GM18868 (cell line): ENCODE measurements at regions not wholly inside any gene's neighbourhood (a gene's known extent, or its start where the extent isn't known, plus 50 kb on each side); places are given as distances from the start of the nearest gene placed in this dataset.
"Not testable (repeated sequence)": the region's sequence is repeated elsewhere in the genome, so short reads cannot be mapped to it uniquely, and the experiment has no call there.

ENCODE experiments used
- ATAC-seq: cut with Tn5 transposase; IDR thresholded peaks from one replicate; pipeline ENCODE4 v1.9.1; 2021; ENCODE audit warnings: mild to moderate bottlenecking, moderate library complexity; ENCODE audit not compliant: unreplicated experiment

- ATAC-seq = no peak
These were observed 191.3 kb upstream of the NREP start for GRCh38 chr5:111948092-111948841.

DNA sequence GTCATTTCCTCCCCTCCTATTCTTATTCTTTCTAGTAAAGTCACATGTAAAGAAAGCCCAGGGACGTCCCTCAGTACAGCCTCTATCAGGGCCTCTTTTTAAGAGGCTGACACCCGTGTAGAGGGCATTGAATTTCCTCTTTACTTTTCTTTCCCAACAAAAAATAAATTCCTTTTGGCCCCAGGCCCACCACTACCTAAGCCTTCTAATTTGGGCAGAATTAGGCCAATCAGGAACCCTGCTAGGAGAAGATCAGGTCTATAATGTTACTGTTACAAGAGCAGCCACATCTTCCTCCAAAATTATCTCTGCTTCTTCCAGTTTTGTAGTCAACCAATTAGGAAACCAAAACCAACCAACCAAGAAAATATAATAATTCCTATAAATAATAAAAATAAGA lies 189.6 kb upstream of the NREP start:
- ATAC-seq = no peak

DNA sequence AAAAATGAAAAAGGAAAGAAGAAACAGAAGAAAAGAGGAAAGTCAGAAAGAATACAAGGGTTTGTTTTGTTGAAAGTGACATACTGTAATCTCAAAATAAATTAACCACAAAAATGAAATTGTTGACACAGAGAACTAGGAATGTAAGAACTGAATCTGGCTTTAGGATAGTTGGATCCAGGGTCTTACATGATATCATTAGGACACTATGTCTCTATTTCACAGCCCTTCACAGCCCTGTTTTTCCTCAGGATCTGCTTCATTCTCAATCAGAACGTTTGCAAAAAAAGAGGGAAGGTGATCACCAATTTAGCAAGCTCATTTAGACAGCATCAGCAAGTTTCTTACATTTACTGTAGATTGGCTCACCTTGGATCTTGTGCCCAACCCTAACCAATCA lies 188.5 kb upstream of the NREP start:
- no peak for ATAC-seq

- ATAC-seq = peak; percentile 57
These were observed 185.8 kb upstream of the NREP start for GRCh38 chr5:111942661-111943401.

GRCh38 chr5:111942201-111942600 lies 185.2 kb upstream of the NREP start:
- ATAC-seq = peak; percentile 69

DNA sequence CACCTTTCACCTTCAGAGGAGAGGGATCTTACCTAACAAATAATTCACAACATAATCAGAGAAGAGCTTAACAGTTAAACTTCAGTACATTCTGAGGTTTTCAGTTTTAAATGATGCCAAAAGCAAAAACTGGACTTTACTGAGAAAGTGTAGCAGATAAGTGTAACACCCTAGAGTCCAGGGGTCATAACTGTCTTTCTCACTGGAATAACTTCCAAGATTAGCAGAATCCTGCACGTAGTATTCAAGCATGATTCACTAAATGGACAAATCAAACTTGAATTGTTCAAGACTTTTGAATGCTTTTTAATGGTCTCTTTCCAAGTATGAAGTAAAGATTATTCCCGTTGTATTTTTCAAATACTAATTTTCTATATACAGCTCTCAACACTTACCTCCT lies 180.1 kb upstream of the NREP start:
- ATAC-seq = no peak

GRCh38 chr5:111935835-111936234 lies 178.8 kb upstream of the NREP start:
- no peak for ATAC-seq

- no peak for ATAC-seq
These were observed 178.0 kb upstream of the NREP start for GRCh38 chr5:111935009-111935408.

GRCh38 chr5:111934511-111934910 lies 177.5 kb upstream of the NREP start:
- no peak for ATAC-seq

GRCh38 chr5:111933086-111933485 lies 176.1 kb upstream of the NREP start:
- ATAC-seq = no peak

DNA sequence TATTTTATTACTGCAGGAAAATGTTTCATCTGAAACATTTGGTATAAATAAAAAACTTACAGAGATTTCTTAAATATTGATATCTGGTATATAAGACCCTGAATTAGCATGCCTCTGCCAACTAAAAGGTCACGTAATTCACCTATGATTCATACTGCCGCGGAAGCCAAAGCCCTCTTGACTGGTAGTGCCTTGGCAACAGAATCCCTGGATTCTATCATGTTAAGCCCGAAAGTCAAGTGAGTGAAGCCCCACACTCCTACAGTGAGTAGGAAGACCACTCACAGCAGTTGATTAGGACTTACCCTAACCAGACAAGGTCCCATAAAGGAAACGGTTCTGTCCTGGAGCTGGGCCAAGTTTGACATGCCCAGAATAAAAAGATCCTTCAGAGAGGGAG lies 175.6 kb upstream of the NREP start:
- ATAC-seq = no peak

DNA sequence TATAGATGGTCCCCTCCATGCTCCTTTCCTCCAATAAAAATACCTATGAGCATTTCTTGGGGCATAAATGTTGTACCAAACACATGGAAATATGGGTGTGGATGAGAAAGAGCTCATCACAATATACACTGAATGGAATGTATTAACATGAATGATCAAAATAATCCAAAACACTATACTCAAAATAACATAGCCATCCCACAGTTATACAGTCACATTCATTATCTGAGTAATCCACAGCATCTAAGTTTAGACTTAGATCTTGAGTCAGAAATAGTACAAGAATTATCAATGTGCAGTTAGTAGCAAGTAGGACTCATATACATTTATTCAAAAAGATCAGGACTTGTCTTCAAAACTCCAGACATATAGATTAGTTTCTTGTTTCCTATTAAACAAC lies 175.2 kb upstream of the NREP start:
- no peak for ATAC-seq

GRCh38 chr5:111931655-111932054 lies 174.7 kb upstream of the NREP start:
- ATAC-seq = no peak

DNA sequence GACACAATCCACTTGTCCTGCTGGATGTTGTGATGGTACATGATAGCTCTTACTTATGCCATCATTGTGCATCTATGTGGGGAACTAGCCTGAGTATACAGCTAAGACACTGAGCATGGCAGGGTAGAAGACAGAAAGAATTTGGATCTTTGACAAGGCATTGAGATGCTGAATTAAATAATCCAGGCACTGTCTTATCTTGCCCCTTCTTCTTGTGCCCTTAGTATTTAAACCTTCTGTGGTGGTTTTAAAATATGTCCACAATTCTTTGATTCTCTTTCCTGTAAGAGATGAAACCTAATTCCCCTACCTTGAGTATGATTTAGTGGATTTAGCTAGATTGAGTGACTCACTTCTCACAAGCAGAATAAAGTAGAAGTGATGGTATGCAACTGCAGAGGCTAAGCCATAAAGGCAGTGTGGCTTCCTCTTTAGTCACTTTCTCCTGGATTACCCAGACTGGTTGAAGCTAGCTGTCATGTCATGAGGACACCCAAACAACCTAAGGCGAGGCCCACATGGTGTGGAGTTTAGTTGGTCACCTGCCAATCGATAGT lies 174.0 kb upstream of the NREP start:
- no peak for ATAC-seq

DNA sequence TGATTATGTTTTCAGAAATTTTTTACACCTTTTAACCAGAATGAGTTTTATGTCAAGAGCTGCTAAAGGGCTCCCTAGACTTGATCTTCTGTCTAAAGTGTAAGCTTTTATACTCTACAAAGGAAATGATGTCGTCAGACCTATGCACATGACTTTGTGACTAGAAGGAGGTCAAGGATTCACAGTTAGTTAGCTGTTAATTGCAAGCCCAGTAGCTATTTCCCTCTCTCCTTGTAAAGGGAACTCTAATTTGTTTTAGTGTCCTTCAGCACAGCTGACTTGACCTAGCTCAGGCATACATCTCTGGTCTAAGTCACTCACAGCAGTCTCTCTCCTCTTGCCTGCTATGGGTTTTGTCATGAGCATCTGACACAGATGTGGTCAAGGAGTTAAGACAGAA lies 173.5 kb upstream of the NREP start:
- no peak for ATAC-seq

DNA sequence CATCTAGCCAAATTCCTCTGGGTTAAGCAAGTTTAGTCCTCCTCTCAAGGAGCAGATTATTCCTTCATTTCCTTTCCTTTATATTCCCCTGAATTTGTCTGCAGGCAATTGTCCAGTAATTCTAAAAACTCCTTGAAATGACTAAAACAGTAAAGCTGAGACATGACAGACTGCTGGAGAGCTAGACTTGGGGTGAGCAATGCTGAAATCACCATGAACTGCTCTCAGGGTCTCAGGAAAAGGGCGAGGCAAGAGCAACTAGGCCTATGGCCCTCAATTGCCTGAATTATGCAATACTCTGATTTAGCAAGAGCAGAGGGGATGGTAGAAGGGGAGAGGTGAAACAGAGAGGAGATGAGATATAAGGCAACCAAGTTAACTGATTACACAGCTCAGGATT lies 172.9 kb upstream of the NREP start:
- ATAC-seq = no peak

- ATAC-seq = no peak
These were observed 172.3 kb upstream of the NREP start for GRCh38 chr5:111929261-111929660.

- ATAC-seq = no peak
These were observed 171.5 kb upstream of the NREP start for GRCh38 chr5:111928511-111928910.

DNA sequence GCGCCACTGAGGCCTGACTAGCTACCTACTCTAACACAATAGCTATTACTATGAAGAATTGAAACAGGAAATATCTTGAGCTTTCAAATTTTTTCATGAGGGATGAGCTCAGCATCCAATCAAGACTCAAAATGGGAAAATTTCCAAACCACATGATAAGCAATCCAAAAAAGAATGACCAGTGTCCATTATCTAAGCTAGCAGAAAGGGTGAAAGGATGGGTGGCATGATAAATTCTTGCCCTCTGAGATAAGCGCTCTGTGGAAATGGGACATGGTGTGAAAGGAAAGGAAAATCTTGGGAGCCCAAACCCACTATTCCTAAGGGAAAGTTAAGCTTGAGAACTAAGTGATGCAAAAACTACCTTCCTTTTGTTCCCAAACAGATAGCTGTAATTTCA lies 170.2 kb upstream of the NREP start:
- no peak for ATAC-seq

DNA sequence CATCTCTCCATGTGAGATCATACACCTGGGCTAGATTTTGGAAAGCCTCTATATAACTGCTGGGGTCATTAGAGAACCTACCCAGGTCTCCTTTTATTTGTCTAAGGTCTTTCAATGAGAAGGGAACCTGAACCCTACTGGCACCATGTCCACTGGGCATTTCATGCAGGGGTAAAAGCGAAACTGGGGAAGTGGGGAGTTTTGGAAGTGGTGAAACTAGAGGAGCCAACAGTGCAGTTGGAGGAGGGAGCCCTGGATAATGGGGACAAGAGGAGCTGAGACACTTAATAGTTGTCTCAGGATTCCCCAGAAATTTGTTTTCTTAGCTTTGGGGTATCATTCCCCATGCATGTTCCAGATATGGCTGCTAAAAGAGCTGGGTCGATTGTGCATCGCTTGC lies 169.0 kb upstream of the NREP start:
- ATAC-seq = no peak

DNA sequence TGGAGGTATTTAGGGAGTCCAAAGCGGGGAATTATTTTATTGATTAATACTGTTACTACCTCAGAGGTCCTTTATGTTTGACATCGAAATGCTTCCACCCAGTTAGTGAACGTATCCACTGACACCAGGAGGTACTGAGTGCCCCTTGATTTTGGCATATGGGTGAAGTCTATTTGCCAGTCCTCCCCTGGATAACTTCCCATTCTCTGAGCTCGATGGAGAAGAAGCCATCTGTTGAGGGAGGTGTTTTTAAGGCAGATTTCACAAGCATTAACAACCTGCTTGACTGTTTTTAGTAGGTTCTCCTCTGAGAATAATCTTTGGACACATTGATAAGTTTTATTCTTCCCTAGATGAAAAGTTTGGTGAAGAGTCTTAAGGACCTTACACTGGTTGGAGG lies 165.3 kb upstream of the NREP start:
- no peak for ATAC-seq

DNA sequence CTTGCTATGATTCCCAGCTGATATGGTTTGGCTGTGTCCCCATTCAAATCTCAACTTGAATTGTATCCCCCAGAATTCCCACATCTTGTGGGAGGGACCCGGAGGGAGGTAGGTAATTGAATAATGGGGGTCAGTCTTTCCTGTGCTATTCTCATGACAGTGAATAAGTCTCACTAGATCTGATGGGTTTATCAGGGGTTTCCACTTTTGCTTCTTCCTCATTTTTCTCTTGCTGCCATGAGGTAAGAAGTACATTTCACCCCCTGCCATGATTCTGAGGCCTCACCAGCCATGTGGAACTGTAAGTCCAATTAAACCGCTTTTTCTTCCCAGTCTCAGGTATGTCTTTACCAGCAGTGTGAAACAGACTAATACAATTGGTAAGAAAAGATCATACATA lies 164.7 kb upstream of the NREP start:
- ATAC-seq = not testable (repeated sequence)
